Left ventricle myocardium superior (tissue), 1 donor: ENCODE measurements at regions not wholly inside any gene's neighbourhood (a gene's known extent, or its start where the extent isn't known, plus 50 kb on each side); places are given as distances from the start of the nearest gene placed in this dataset.
"Not testable (repeated sequence)": the region's sequence is repeated elsewhere in the genome, so short reads cannot be mapped to it uniquely, and the experiment has no call there.

ENCODE experiments used
- ATAC-seq: fragments of 200-7000 bp; cut with Tn5 transposase; one replicate; pipeline ENCODE4 v1.9.1; 2020; ENCODE audit warnings: mild to moderate bottlenecking, moderate library complexity
- DNase-seq: peaks from one replicate; pipeline ENCODE4 v3.0.0-alpha.2; 2020
- intact Hi-C: fragments of 100-400 bp; cut with micrococcal nuclease; formaldehyde crosslinking; loops from one replicate; pipeline ENCODE4 v1.11.0; 2022
- donor health status: DM: no; HTN: yes; CAD: no; lungs with severe emphysema.

DNA sequence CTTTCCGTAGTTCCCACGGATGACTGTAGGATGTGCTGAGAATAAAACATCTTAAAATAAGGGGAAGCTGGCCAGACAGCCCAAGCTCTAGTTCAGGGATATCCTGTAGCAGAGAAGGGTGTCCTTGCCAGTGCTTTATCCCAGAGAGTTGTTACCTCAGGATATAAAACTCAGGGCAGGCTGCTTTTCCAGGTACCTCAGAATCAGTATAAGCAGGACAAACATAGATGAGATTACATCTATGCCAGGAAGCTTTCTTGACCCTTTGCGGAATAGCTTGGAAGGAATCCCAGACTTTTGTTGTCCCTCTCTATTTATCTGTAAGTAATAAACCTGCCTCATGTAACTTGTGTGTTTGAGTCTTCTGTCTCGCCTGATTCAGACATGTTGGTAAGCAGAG, 565.7 kb downstream of the PRDM9 start:
- ATAC-seq (no peak), DNase-seq (no peak)
- intact Hi-C loops, result no loop called here

DNA sequence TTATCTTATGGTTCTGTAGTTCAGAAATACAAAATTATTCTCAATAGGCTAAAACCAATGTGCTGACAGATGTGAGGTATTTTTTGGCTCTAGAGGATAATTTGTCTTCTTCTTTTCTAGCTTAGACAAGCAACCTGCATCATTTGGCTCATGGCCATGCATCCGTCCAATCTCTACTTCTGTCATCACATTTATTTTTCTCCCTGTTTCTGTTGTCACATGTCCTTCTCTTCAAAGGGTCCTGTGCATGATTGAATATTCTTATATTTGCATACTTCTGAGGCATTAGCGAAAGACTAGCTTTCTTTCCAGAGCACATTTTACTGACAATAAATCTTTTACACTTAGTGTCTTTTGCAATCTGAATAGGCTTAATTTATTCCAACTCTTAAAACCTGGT, 564.7 kb downstream of the CDH10 start:
- intact Hi-C loops, result no loop called here
- DNase-seq (no peak), ATAC-seq (no peak)

DNA sequence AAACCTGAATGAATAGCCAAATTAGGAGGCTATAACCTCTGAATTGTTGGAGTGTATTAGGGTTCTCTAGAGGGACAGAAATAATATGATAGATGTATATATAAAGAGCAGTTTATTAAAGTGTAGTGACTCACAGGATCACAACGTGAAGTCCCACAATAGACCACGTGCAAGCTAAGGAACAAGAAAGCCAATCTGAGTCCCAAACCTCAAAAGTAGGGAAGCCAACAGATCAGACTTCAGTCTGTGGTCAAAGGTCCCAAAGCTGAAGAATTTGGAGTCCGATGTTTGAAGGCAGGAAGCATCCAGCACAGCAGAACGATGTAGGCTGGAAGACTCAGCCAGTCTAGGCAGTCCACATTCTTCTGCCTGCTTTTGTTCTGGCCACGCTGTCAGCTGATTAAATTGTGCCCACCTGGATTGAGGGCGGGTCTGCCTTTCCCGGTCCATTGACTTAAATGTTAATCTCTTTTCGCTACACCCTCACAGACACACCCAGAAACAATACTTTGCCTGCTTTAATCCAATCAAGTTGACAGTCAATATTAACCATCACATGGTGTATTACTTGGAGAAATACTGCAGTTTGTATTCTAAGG, 550.6 kb downstream of the CDH10 start:
- DNase-seq (no peak), ATAC-seq (no peak)
- intact Hi-C loops, result no loop called here

DNA sequence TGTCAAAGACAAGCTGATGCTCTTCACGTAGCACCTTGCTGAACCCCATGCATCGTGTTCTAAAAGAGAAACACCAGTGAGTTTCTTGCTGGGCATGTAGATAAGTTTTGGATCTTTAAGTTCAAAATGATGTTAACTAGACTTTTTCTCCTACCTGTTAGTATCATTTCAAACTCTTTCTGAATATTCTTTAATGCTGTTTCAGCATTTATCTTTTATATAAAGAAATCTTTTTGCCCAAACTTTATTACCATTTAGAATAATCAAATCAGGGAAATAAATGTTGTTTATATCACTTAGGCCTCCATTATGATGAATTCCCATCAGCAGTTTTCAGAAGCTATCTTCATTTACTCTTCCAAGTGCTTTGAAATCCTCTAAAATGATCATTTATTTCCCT, 542.8 kb downstream of the CDH10 start:
- no peak for DNase-seq
- no peak for ATAC-seq
- intact Hi-C loops, result no loop called here

DNA sequence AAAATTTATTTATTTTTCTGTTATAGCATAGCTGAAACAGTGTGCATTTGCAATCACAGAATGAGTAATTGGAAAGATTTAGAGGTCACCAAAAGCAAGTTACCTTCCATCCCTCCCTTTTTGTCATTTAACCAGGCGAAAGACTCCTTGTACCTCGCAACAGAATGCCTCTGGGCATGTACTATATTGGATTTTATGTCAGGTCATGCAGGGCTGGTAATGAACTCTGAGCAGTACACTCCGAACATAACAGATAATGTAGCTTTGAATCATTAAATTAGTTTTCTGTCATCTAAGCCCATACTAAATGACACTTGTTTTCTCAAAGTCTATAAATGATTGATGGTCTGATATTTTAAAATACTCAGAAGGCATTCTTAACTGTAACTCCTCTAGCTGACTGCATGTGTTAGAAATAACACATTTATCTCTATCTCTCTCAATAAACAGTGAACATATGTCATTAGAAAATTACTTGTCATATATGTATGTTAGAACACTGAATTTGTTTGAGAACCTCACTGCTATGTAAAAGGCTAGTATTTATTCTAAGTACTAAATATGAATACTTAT, 541.2 kb downstream of the CDH10 start:
- ATAC-seq, result no peak
- intact Hi-C loops, result no loop called here
- DNase-seq, result no peak

DNA sequence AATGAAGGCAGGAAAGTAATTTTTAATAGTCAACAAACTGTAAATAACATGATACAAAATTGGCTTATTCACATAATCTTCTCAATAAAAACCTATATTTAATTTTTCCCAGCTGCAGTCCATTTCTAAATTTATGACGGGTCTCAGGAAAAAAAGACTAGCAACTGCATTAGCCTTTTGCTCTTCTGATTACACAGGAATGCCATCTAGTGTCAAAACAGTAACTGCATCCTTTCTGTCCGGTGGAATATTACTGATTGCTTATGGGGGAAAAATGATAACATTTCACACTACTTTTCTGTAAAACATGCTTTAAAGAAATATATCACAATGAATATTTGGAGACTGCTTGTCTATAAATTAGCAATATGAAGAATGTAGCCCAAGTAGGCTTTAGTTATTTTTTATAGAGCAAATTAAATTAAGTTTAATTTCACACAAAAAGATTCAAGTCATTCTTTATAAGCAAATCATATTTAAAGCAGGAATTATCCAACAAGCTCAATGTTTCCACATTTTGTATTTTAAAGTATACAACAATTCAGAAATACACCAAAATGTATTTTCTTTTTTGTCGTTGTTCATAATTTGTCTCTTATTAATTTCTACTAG, 534.7 kb downstream of the CDH10 start:
- ATAC-seq, result no peak
- intact Hi-C loops, result no loop called here
- no peak for DNase-seq

DNA sequence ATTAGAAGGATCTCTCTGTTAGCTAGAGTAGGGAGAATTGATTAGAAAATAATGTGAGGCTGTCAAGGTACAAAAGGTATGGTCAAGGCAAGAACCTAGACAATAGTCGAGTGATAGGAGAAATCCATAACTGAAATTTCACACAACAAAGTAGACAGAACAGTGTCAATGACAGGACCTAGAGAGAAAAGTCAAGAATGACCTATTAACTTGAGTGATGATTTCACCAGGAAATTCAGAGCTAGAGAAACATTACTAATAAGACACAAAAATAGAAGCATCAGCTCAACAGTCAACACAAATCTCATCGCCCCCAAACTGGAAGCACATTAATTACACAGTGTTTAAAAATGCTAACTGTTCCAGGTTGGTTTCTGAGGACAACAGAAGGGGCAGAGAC, 532.4 kb downstream of the CDH10 start:
- DNase-seq (no peak), ATAC-seq (no peak)
- intact Hi-C loops, result no loop called here

DNA sequence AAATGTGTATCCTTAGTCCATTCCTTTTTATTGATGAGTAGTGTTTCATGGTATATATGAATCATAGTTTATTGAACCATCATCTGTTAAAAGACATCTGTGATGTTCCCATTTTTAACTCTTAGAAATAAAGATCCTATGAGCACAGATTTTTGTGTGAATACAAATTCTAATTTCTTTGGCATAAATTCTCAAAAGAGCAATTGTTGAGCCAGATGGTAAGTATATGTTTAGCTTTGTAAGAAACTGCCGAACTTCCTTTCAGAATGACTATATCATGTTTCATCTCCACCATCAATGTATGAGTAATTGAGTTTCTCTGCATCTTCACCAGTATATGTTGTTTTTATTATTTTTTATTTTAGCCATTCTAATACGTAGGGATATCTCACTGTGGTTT, 526.4 kb downstream of the CDH10 start:
- DNase-seq (no peak), ATAC-seq (no peak)
- intact Hi-C loops, result no loop called here

DNA sequence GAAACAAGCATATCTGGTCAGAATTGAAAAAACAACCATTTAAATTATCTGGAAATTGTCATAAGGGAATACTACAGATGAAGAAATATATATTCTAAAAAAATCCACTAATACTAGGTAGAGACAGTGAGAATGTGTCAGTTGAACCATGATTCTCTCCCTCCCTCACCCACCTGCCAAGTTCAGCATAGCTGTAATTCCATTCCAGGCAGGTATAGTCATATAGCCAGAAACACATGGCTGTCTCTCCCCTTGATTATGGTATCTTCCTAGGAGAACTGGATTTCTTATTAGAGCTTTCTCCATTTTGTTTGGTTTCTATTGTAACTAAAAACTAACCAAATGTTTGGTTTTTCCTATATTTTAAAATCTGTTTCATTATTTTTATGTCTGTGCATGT, 509.2 kb downstream of the CDH10 start:
- ATAC-seq, result no peak
- no peak for DNase-seq
- intact Hi-C loops, result no loop called here

DNA sequence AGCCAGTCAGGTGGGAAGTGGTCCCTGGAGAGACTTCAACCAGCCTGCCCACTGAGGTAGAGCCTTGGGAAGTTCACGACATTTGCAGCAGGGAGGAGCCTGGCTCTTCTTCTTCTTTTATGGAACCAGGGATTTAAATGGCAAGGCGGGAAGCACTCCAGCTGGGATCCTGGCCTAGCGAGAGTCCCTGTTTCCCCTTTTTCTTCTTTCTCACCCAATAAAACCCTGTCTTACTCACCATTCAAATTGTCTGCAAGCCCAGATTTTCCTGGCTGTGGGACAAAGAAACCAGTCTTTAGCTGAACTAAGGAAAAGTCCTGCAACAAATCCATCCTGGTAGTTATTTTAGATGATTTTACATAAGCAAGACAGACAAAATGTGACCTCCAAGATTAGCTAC, 503.7 kb downstream of the CDH10 start:
- DNase-seq (peak; percentile 30), ATAC-seq (no peak)
- intact Hi-C loops, result no loop called here

DNA sequence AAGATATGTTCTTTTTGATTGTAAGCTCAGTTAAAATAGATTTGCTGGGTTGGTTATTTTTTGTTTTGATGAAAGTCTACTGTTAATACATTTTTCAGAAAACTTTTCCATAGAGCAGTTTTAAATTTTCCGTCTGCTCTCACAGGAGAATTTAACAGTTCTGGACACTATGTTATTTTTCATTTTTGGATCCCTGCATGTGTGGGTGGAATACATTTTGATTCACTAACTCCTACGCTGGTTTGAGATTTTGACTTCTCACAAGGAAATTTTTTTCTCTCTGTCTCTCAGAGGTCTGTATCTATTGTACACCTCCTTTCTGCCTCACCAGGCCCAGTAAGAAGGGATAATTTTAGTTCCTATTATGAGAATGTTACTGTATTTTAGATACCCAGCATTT, 502.4 kb downstream of the CDH10 start:
- ATAC-seq, result no peak
- DNase-seq, result no peak
- intact Hi-C loops, result no loop called here

DNA sequence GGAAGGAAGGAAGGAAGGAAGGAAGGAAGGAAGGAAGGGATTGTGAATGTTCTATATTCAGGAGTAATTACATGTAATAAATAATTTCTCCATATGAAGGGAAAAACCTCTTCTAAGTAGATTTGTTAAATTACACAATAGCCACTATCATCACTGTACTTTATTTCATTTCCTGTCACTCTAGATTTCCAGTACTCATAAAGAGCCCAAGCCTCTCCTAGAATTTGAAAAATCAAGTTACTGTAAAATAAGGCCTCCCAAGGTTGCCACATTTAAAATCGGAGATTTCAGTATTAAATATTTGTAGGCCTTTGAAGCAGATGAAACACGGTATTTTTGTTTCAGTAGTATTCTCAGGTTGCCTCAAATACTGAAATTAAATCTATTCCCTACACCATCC, 499.0 kb downstream of the CDH10 start:
- no peak for ATAC-seq
- intact Hi-C loops, result no loop called here
- no peak for DNase-seq

DNA sequence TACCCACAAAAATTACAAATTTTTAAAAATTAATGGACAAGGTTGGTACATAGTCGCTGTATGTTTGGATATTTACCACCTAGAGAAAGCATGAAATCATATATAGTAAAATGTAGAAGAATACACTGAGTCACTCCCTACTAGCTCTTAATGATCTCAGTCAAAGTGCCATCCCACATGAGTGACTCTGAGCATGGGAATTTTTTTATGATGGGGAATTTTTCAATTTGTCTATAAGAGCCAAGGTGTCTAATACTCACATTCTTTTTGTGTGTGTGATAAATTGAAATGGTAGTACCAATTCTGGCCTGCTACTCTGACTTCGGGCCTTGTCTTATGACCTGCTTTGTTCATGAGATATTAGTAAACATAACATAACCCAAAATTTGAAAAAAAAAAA, 483.2 kb downstream of the CDH10 start:
- ATAC-seq, result no peak
- no peak for DNase-seq
- intact Hi-C loops, result no loop called here

DNA sequence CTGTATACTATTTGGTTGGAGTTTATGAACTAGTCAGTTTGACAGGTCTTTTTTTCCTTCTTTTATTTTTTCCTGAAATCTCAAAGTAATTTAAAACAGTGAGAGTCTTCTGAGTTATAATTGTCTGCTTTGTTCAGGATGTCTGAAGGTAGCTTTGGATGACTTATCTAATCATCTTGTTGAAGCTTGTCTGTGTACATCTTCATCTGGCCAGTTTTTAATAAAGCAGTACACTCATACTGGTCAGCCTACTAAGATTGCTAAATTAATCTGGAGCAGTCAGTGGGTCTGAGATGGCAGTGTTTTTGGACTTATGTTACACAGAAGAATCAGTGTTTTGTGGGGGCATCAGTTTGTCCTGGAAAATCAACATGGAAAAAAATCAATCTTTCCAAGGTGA, 482.4 kb downstream of the CDH10 start:
- no peak for ATAC-seq
- intact Hi-C loops, result no loop called here

DNA sequence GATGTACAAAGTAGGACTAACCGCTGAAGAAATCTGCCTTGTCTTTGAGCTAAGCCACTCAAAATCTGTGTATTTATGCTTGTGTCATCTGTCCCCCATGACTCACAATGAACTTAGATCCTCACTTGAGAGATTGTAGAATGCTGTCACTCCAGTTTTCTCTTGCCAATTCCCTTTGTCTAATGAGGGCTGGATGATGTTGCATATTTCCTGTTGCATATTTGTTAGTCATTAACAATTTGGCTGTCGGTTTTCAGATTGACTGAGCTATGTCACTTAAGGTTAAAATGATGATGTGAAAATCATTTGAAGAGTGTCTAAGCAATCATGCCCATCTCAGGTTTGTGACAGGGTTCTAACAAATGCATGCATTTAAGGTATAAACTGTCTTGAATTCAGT, 481.7 kb downstream of the CDH10 start:
- ATAC-seq, result no peak
- intact Hi-C loops, result no loop called here
- no peak for DNase-seq

More for the DNA sequence above, 482.4 kb downstream of the CDH10 start:
- DNase-seq, result no peak

DNA sequence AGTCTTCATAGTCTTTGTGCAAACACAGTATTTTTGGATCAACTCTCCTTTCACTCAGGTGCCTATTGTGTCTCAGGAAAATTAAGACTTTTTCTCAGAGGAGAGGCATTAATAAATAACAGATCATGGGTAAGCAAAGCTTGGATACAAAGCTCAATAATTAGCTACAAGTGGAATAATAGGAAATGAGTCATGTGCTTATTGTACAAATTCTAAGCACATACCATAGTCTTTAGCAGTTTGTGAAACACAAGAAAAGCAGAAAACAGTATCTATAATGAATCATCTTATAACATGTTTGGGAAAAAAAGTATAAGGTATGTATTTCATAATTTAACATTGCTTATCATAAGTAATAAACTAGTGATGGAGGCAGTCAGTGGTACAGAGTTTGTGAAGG, 477.0 kb downstream of the CDH10 start:
- DNase-seq (no peak), ATAC-seq (no peak)
- intact Hi-C loops, result no loop called here

DNA sequence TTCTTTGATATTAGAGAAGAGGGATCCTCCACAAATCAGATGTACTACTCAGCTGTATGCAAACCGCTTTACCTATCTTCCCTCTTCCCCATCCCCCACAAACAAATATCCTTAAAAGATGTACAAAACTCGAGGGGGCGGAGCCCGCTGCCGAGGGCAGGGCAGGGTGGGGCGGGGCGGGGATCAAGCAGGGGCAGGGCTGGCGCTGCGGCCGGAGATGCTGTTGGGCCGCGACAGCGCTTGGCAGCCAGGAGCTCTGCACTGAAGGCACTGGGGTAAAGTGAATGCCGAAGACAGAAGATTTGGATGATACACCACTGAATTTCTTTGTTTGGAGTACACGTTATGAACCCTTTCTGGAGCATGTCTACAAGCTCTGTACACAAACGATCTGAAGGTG, 474.8 kb downstream of the CDH10 start:
- ATAC-seq (no peak), DNase-seq (no peak)
- intact Hi-C loops, result no loop called here

DNA sequence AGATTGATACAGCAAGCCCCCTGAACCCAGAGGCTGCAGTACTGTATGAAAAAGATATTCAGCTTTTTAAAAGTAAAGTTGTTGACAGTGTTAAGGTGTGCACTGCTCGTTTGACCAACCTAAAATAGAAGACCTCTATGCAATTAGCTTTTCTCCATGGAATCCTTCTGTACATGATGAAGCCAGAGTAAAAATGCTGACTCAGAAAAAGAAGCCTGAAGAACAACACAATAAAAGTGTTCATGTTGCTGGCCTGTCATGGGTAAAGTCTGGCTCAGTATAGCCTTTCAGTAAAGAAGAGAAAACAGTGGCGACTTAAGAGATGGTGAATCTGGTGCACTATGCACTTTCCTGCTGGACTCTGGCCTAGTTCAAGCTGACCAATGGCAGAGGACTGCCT, 473.8 kb downstream of the CDH10 start:
- intact Hi-C loops, ATAC-seq, DNase-seq: not testable (repeated sequence)

DNA sequence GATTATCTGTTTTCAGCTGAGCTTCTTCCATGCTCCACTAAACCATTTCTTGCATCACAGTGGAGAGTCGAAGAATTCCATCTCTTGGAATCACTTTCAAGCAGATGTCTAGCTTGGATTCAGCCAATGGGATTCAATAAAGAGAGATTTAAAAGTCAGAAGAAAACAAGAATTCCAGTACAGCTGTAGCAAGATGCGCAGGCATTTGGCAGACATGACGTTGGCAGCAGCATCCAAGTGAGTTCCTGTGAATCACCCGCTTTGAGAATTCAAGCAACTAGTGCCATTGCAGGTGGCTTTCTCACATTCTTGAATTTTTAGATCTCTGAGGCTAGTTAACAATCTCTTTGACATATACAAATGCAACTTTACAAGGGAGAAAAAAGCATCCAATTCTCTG, 467.0 kb downstream of the CDH10 start:
- no peak for ATAC-seq
- no peak for DNase-seq
- intact Hi-C loops, result no loop called here

DNA sequence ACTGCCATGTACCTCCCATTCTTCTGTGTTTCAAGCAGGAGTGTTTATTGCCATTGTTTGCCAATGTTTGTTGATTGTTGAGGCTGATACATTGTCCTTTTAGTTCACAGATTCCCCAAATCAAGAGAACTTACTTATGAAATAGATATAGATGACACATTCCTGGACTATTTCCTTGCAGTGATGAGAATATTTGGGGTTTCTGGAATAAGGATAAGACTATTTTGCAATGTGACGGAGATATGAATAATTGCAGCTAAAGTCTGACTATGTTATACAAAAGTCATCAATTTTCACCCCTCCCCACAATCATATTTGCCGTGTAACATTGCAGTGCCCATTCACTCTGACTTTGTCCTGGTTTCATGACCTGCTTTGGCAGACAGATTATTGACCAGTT, 460.8 kb downstream of the CDH10 start:
- intact Hi-C loops, result no loop called here
- no peak for DNase-seq
- ATAC-seq, result no peak

DNA sequence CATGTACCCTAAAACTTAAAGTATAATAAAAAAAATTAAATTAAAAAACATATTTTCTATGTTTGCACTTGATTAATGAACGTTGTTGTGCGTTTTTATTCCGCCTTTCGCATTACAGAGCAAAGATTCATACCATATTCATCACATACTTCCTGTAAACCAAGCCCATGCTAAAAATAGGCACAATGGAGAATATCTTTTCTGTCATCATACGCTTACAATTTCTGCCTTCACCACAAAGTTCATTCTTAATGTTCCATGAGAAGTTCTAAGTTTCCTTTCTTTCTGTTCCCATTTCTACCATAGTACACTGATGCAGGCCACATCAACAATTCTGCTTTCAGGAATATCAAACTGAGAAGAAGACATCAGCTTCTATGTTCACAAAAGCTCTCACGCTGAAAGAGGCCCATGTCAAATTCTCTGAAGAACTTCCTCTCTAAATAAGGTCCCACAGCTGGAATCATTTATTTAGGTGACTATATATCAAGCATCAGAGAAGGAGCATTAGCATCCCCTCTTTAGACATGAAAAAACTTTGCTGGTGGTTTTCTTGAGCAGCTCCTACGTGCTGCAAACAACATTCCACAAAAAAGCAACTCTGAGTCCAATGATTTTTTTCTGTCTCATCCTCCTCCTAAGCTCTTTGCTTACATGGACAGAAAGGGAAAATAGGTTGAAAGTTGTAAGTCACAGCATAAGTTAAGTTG, 456.4 kb downstream of the CDH10 start:
- DNase-seq (no peak), ATAC-seq (no peak)
- intact Hi-C loops, result no loop called here
